Renal cortex interstitium (tissue), 11 donors: ENCODE measurements at regions not wholly inside any gene's neighbourhood (a gene's known extent, or its start where the extent isn't known, plus 50 kb on each side); places are given as distances from the start of the nearest gene placed in this dataset.

ENCODE experiments used
- DNase-seq, 11 donors: peaks; one replicate each; pipeline ENCODE4 v3.0.0-alpha.2; 2013; ENCODE audit warnings: low read depth in 9 of 11, low spot score in 4 of 11; ENCODE audit errors: extremely low read depth in 1 of 11

DNA sequence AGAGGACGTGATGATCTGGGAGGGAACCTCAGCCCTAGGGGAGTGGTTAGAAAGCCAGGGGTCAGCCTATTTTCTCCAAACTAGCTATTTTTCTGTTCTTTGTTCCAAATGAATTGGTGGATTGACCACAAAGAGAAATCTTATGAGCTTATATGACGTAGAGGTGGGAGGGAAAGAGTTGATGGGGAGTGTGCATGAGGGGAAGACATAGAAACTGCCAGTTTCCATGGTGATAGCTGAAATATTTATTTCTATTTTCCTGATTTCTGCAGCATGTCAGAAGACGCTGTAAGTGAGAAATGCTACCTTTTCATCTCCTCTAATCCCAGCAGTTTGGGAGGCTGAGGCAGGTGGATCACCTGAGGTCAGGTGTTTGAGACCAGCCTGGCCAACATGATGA, 51.4 kb upstream of the CISTR start:
- no peak for DNase-seq

DNA sequence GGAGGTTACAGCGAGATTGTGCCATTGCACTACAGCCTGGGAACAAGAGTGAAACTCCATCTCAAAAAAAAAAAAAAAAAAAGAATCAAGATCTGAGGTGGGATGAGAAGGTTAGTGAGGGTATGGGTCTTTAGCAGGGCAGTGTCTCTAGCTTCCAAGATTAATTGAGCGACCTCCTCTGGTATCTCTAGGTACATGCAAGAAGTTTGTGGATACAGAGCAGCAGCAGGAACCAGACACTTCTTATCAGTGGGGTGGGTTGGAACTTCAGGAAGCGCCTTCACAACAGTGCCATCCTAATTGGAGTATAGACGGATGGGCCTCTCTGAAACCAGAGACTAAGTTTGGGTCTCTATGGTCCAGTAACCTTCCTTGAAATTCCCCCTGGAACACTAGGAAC, 51.9 kb upstream of the CISTR start:
- DNase-seq: no peak

DNA sequence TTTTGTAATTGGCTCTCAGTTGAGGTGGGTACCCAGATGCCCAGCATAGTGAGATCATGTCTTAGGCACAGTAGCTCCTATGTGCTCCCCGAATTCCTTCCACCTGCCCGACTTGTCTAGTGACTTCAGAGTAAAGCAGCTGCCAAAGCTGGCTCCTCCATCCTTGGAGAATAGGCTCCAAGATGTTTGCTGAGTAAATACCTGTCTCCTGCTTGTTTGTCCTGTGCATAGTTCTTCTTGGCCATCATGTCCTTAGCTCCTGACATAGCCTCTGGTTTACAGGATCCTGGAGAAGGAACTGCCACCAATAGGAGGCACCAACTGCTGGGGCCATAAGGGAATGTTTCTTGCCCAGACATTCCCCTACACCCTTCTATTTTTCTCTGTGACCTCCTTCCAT, 52.6 kb upstream of the CISTR start:
- no peak for DNase-seq

DNA sequence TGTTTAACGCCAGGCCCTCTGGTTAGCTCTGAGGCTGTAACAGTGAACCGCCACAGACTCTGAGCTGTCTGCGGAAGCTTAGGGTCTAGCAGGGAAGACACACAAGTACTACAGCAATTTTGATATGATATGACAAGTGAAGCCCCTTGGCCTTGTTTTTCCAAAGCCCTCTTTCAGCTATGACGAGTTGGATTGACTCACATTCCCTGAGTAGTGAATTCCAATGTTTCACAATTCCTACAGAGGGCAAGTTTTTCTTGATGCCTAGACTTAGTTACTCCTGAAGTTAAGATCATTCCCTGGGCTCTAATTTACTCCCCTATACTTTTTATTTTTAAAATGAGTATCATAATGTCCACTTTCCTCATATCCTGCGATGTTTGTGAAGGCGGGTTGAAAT, 53.3 kb upstream of the CISTR start:
- DNase-seq: no peak

DNA sequence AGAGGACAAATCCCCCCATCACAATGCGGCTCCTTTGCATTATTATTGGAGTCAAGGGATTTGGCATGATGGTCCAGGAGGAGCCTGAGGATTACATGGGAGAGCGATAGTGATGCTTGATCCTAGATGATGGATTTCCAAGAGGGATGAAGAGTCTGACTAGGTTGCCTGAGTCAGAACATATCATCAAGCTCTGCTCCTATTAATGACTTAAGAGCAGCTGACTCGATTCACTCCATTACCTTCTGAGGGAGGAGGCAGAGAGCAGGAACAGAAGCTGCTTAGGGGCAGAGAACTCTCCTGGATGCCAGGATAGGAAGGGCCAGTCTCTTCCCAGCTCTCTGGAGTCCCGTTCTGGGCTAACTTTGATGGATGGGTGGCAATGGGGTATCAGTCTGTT, 54.0 kb upstream of the CISTR start:
- no peak for DNase-seq

DNA sequence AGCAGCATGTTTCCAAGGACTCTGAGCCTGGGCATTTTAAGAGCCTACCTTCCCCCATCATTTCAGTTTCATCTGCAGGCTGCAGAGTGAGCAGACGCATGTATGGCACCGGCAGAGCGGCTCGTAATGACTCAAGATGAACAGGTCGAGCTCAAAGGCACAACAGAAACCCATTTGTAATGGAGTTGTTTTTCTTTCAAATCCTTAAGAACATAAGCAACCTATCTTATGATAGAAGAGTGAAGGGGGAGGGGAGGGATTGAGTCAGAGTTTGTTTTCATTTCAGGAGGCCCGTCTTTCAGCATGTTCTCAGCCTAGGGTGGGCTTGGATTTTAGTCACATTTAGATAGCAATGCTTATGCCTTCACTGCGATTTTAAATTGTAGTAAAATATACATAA, 54.9 kb upstream of the CISTR start:
- DNase-seq: no peak

DNA sequence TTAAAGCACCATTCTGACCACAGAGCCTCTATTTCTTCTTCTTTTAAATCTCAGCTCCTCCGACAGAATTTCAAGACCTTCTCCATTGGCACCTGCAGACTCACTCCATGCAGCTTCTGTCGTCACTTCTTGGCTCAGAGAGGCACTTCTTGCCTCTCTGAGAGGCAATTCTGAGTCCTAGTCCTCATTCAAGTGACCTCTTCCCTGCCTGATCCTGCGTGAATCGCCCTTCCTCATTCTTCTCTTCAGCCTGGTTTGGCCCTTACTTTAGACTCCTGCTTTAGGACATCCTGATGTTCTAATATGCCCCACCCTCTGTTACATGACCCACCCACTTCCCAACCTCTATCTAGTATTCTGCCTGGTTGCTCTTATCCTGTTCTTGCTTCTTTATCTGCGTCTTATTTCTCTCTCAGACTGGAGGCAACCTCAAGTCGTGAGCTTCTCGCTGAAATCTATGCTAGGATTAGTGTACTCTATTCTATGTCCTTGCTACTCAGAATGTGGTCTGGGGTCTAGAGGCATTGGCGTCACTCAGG, 55.6 kb upstream of the CISTR start:
- no peak for DNase-seq

DNA sequence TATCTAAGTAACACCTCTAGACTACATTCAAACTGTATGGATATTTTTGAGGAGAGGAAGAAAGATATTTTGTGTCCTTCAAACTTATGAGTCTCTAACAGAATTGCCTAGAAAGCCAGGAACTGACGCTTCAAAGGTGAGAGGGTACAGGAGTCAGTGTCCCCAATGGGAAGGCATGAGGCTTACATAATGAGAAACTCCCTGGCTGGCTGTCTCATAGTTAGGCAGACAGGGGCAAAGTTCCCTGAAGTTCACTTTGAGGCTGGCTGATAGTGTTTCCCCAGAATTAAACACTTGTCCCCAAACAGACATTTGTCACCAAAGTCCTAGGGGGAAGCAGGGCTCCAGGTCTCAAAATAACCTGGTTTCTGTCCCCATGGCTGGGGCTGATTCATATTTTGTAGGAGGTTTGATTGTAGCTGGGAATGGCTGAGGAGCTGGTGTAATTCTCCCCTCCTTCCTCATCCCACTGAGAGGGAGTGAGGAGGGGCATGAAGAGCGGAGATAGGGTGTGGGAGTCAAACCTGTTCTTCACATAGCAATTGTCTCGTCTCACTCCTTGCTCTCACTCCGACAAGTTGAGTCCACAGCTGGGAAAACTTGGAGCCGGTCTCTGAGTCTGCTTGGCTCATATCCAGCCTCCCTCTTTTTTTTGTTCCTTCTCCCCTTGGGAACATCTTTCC, 56.4 kb upstream of the CISTR start:
- no peak for DNase-seq

DNA sequence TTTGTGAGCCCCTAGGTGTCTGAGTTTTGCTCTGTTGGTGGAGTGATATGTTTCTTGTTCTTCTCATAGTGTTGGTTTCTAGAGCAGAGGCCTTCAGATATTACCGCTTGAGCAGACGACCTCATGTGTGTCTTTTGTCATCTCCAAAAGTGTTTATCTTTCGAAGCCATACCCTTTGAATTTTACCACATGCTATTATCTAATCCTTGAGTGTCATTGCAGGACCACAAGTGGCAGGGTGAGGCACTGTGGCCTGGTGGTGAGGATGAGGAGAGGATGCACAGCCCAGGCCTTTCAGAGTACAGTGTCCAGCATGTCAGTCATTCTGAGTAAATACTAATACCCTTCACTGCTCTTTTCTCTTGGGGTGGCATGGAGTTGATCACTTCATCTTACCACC, 57.2 kb upstream of the CISTR start:
- DNase-seq: no peak

DNA sequence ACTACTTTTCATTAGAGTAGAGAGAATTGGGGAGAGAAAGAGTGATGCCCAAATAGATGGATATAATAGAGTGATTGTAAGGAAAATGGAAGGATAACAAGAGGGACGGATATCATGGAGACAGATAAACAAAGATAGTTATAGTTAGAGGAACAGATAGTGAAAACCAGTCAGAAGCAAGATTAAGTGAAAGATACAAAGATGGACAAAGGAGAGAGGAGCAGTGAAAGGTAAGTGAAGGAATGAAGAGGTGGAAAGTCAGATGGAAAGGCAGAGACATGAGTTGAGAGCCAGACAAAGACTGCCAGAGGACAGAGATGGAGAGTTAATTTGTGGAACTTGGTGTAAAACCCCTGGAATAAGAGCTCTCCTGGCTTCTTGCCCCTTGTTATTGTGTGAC, 59.2 kb upstream of the CISTR start:
- no peak for DNase-seq

DNA sequence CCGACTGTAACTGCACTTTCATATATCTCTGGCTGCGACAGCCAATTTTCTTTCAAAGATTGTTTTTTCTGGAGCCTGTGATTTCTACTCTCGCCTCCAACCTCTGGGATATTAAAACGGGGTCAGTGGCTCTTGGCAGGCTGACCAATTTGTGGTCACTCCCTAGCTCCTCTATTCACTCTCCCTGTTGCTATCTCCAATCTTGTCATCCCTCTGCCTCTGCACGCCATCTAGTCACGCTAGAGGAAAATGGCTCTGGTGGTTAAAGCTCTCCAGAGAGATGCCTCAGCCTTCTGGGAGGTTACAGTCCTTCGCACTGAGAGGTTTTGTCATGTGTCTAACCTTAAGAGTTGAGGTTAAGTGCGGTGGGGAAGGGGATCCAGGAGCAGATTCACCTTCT, 59.8 kb upstream of the CISTR start:
- peak in 2 of 11 donors; percentile 14 to 31 for DNase-seq

DNA sequence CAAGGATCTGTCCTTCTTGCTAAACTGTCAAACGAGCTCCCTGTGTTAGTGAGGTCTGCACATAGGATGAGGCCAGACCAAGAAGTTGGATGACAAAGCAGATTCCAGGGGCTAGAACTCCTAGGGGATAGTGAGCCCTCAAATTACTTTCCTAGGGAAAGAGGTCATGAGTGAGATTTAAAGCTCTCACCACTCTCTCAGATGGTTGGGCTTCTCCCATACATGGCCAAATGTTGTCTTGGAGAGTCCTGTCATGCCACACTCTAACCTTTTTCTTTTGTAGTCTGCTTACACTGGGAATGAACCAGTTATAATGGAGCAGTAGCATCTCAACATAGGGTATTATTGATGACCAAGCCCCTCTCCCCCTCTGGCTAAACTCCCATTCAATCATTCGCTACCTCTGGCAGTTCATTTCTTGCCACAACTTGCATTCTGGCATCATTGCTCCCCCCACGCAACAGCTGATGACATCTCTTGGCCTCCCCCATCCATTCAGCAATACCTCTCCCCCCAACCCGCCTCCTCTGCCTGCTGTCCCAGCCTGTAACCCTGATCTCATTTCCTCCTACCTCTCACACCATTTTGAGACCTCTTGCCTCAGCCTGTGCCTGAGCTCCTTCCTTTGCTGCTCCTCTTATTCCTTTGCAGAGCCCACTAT, 64.7 kb upstream of the CISTR start:
- DNase-seq: no peak

DNA sequence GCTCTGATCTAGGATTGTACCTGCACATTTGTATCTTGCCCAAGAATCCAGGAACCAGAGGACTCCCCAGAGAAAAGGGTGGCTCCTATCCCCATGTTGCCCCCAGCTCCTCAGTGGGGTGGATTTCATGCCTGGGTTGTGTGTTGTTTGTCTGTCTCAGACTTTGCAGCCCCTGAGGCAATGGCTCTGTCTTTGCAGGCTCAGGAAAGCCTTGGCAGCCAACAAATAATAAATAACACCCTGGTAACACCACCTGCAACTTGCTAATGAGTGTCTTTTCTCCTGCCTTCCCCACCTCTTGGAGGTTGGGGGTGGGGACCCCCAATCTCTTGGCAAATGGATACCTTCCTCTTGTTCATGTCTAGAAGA, 65.2 kb upstream of the CISTR start:
- no peak for DNase-seq

DNA sequence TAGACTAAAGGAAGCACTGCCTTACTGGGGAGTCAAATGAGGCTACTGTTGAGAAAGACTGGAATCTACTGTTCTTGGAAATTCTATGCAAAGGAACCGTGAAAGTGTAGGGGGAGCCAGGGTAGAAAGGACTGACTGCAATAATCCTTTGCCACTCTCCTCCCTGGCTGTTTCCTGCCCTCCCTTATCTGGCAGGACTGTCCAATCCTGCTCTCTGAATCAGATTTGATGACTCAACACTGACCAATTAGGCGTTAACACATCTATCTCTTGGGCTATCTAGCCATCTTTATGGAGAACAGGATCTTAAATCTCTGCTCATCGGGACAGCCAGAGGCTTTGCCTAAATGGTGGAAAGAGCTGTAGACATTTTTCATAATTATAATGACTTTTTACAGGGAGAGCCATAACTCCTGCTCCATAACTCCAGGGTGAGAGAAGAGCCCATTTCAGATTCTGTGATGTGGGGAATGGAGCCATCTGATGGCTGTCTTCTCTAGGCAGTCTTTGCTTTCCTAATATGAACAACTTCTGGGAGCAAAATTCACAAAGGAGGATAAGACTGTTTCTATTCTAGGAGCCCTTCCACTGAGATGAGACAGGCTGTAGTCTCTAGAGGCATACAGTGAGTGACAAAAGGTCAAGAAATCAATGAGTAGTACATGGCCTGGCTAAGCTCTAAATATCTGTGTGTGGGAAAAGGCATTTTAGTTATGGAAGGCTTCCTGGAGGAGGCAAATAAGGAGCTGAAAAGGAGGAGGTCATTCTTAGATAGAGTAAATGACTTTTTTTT, 68.9 kb upstream of the CISTR start:
- no peak for DNase-seq

DNA sequence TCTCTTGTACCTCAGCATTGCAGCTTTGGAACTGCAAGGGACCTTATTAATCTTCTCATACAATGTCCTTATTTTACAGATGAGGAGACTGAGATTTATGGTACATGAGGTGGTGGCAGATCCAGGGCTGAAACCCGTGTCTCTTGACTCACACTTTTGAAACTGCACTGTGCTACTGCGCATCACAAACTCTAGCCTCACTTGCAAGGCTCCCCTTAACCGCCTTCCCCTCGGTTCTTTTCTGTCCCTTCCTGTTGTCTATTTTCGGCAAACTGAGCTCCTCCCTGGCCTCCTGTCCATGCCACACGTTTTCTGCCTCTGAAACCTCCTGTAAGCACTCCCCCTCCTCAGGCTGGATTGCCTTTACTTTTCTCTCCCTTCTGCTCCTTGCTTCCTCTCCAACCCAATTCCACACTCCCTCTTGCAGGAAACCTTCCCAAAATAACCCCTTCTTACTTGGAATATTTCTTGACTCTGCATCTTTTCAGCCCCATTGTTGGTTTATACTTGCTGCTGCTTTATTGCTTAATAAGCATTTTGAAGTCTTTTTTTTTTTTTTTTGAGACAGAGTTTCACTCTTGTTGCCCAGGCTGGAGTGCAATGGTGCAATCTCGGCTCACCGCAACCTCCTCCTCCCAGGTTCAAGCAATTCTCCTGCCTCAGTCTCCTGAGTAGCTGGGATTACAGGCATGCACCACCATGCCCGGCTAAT, 72.4 kb upstream of the CISTR start:
- DNase-seq: no peak

DNA sequence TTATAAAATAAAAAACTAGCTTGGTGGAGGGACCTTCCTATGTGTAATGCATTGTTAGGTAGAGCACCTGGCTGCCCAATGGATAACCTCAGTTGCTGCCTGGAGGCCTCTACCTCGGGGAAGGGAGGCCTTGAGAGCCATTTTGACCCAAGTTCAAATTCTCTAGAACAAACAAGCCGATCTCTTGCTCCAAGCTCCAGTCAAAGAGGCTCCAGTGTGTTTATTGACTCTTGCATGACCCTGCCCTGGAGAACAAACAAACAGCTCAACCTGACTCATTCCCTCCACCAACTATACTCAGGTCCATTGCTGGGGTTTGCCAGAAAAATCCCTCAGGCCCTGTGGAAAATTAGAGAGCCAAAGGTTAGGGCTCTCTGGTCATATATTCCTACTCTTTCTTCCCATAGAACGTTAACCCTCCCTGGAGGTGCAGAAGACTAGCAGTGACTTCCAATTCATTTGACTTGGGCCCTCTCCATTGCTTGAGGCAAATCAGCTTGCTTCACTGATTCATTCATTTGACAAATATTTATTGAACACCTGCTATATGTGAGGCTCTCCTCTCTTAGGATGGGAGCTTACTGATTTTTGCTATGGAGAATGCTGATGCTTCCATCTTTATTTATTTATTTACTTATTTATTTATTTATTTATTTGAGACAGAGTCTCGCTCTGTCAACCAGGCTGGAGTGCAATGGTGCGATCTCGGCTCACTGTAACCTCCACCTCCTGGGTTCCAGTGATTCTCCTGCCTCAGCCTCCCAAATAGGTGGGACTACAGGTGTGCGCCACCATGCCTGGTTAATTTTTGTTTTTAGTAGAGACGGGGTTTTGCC, 73.7 kb upstream of the CISTR start:
- no peak for DNase-seq

DNA sequence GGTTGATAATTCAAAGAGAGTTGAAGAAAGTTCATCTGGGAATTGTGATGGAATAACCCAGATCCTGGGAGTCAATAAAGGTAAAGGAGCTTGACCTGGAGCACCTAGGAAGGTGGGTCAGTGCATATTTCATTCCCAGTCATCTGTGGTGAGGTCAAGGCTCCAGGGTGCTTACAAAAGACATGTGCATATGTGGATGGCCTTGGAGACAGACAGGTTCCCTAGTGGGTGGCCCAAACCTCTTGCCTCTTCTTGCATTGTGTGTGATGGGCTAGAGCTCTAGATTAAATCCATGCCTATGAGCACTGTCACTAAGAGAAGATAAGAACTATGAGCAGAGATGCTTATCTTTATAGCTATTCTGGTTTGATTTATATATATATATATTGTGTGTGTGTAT, 75.5 kb upstream of the CISTR start:
- no peak for DNase-seq

DNA sequence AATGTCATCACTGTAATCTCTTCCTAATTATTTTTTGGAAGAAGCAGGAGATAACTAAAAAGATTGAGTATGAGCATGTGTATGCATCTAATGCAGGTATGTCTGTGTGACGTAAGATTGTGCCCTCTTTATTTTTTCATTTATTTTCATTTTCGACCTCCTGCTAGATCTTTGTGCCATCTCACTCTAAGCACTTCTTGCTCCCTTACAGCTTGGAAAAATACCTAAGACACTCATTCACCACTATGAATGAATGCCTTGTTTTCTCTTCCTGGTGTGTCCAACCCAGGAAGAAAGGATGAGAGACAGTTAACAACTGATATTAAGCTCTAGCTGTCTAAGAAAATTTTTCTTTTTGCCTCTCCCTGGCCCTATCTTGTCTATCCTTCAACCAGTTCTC, 76.8 kb upstream of the CISTR start:
- DNase-seq: no peak
